KMS-11 (cell line): ENCODE measurements at regions not wholly inside any gene's neighbourhood (a gene's known extent, or its start where the extent isn't known, plus 50 kb on each side); places are given as distances from the start of the nearest gene placed in this dataset.

Source experiments
- H2AFZ ChIP-seq: fragments of 200-600 bp; sonication (generic); 2 replicates; pipeline ENCODE4 v1.6.1; 2016; ENCODE audit warnings: antibody characterized with exemption, mixed run types, low read depth
- H3K27ac ChIP-seq: fragments of 200-600 bp; sonication (generic); 2 replicates; pipeline ENCODE4 v1.6.1; 2016; ENCODE audit warnings: mild to moderate bottlenecking, mixed run types
- H3K27me3 ChIP-seq: fragments of 200-600 bp; sonication (generic); 2 replicates; pipeline ENCODE4 v1.6.1; 2017; ENCODE audit warnings: mild to moderate bottlenecking, low read depth, mixed run types, moderate library complexity; ENCODE audit not compliant: insufficient read depth
- H3K36me3 ChIP-seq: fragments of 200-600 bp; sonication (generic); 2 replicates; pipeline ENCODE4 v1.6.1; 2017; ENCODE audit warnings: mild to moderate bottlenecking, mixed run types; ENCODE audit not compliant: insufficient read depth
- H3K4me1 ChIP-seq: fragments of 200-600 bp; sonication (generic); 2 replicates; pipeline ENCODE4 v1.6.1; 2016; ENCODE audit warnings: mild to moderate bottlenecking, low read depth, mixed run types; ENCODE audit not compliant: poor library complexity, severe bottlenecking
- H3K4me2 ChIP-seq: fragments of 200-600 bp; sonication (generic); 2 replicates; pipeline ENCODE4 v1.7.0; 2016; ENCODE audit warnings: mild to moderate bottlenecking, mixed run types
- H3K4me3 ChIP-seq: fragments of 200-600 bp; sonication (generic); IDR thresholded peaks from 2 replicates; pipeline ENCODE4 v1.6.1; 2017; ENCODE audit warnings: low read depth, low read length, mixed read lengths; ENCODE audit not compliant: insufficient read depth
- H3K79me2 ChIP-seq: fragments of 200-600 bp; sonication (generic); 2 replicates; pipeline ENCODE4 v1.6.1; 2016; ENCODE audit warnings: low read depth, mixed run types; ENCODE audit not compliant: insufficient read depth
- H3K9ac ChIP-seq: fragments of 200-600 bp; sonication (generic); 2 replicates; pipeline ENCODE4 v1.6.1; 2016; ENCODE audit warnings: mild to moderate bottlenecking, mixed run types
- H4K20me1 ChIP-seq: fragments of 200-600 bp; sonication (generic); 2 replicates; pipeline ENCODE4 v1.6.1; 2016; ENCODE audit warnings: mild to moderate bottlenecking, mixed run types; ENCODE audit not compliant: insufficient read depth
- TF ChIP-seq, protein P1 (sequence below): fragments of 200-600 bp; sonication (generic); conservative IDR thresholded peaks from 2 replicates; pipeline ENCODE4 v1.6.1; 2017; ENCODE audit warnings: low read depth, mild to moderate bottlenecking, antibody characterized with exemption, low read length, moderate library complexity, mixed read lengths

DNA sequence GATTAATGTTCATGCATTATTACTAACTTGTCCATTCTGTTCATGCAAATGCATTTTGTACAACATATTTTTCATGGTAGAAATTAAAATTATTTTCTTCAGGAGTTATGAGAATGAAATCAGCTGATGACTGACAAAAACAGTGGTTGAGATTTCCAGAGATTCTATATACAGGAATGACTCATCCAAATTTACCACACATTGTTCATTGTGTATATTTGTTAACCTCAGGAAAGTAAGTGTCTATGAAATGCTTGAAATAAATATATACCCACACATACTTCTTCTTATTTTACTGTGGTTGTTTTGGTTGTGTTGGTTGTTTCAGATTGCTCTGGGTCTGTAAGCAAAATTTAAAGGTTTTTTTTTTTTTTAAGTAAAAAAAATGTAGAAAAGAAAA is 108.1 kb upstream of the SP8 start:
- H3K4me2 ChIP-seq, result no peak overlapping the region
- TF ChIP-seq, protein P1, sequence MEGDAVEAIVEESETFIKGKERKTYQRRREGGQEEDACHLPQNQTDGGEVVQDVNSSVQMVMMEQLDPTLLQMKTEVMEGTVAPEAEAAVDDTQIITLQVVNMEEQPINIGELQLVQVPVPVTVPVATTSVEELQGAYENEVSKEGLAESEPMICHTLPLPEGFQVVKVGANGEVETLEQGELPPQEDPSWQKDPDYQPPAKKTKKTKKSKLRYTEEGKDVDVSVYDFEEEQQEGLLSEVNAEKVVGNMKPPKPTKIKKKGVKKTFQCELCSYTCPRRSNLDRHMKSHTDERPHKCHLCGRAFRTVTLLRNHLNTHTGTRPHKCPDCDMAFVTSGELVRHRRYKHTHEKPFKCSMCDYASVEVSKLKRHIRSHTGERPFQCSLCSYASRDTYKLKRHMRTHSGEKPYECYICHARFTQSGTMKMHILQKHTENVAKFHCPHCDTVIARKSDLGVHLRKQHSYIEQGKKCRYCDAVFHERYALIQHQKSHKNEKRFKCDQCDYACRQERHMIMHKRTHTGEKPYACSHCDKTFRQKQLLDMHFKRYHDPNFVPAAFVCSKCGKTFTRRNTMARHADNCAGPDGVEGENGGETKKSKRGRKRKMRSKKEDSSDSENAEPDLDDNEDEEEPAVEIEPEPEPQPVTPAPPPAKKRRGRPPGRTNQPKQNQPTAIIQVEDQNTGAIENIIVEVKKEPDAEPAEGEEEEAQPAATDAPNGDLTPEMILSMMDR, result no peak

DNA sequence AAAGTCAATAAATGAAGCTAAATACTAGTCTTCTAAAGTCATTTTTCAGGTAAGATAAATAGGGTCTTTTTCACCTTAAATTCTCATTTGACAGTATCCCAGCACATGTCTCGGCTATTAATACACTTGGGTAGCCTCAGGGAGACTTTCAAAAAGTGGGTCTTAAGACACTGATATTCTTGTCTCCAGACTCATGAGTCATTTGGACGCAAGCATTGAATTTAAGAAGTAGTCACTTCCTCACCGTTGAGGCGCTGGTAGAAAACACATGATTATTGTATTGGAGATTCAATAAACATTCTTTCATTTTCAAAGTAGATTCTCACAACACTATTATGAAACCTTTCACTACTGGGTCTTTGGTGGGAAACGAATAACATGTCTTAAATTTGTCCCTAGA is 108.9 kb upstream of the SP8 start:
- no peaks in the 10 kb centered on the region for H3K27me3 ChIP-seq
- H3K4me2 ChIP-seq, result no peak overlapping the region
- no peak overlapping the region for H3K4me3 ChIP-seq
- no peaks in the 10 kb centered on the region for H4K20me1 ChIP-seq
- H3K9ac ChIP-seq, result no peak overlapping the region
- TF ChIP-seq, protein P1, result no peak
- no peak overlapping the region for H2AFZ ChIP-seq
- no peaks in the 10 kb centered on the region for H3K36me3 ChIP-seq
- H3K4me1 ChIP-seq, result peaks cover 6% of the 10 kb centered on the region
- H3K79me2 ChIP-seq, result no peaks in the 10 kb centered on the region
- no peak overlapping the region for H3K27ac ChIP-seq

More for the DNA sequence above, 108.1 kb upstream of the SP8 start:
- Histone ChIP-seq H3K9ac (no peak overlapping the region), H3K4me3 (no peak overlapping the region), H3K27ac (no peak overlapping the region), H3K27me3 (no peaks in the 10 kb centered on the region), H4K20me1 (no peaks in the 10 kb centered on the region), H3K79me2 (no peaks in the 10 kb centered on the region), H2AFZ (no peak overlapping the region), H3K4me1 (peaks cover 6% of the 10 kb centered on the region), H3K36me3 (no peaks in the 10 kb centered on the region)

GRCh38 chr7:20896996-20897395 is 110.3 kb upstream of the SP8 start:
- Histone ChIP-seq H2AFZ (no peak overlapping the region), H4K20me1 (no peaks in the 10 kb centered on the region), H3K27me3 (no peaks in the 10 kb centered on the region), H3K4me2 (no peak overlapping the region), H3K4me1 (peaks cover 6% of the 10 kb centered on the region), H3K9ac (no peak overlapping the region), H3K4me3 (no peak overlapping the region), H3K79me2 (no peaks in the 10 kb centered on the region), H3K36me3 (no peaks in the 10 kb centered on the region), H3K27ac (no peak overlapping the region)
- TF ChIP-seq, protein P1, result no peak

DNA sequence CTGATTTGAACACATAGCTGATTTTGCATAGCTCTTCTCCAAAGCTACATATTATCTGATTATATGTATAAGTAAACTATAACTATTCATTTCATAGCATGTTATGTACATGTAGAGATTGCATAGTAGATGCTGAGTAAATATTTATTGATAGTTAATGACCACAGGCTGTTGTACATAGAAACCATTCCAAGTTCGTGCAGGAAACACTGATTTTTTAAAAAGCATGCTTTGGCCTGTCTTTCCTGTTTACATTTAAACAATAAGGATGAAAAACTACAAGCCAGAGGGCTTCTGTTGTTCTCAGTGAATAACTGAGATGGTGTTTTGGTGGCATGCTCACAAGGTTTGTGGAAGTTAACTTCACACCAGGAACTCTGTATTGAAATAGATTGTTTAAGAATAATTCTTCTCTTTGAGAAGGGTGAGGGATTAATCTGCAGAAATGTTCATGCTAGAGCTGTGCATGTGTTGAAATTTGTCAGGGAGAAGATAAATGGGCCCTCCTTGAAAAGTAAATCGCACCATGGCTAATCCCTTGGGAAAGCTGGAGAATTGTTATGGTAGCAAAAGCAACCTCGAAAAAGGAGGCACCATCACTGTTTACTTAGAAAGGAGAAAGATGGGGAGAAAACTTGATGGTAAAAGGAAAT is 120.2 kb upstream of the SP8 start:
- no peak overlapping the region for H3K27ac ChIP-seq
- no peaks in the 10 kb centered on the region for H3K4me1 ChIP-seq
- H3K27me3 ChIP-seq, result no peaks in the 10 kb centered on the region
- TF ChIP-seq, protein P1, result no peak
- no peaks in the 10 kb centered on the region for H4K20me1 ChIP-seq
- no peaks in the 10 kb centered on the region for H3K79me2 ChIP-seq
- no peaks in the 10 kb centered on the region for H3K36me3 ChIP-seq
- H3K4me3 ChIP-seq, result no peak overlapping the region
- H3K4me2 ChIP-seq, result no peak overlapping the region
- no peak overlapping the region for H2AFZ ChIP-seq
- H3K9ac ChIP-seq, result no peak overlapping the region
